Kidney (tissue), 13 donors: ENCODE measurements at regions not wholly inside any gene's neighbourhood (a gene's known extent, or its start where the extent isn't known, plus 50 kb on each side); places are given as distances from the start of the nearest gene placed in this dataset.
A peak's percentile ranks its signal among the peaks of the same experiment; 100 is the strongest.

Experiments used
- DNase-seq, 5 donors: peaks; one replicate each; pipeline ENCODE4 v3.0.0-alpha.2; 2013 to 2020
- FAIRE-seq: peaks from 2 replicates; lab custom pipeline; 2012; peaks lifted over from hg19 to GRCh38; lab: Jason Lieb, UNC
- H3K27ac ChIP-seq, 2 donors: one replicate each; pipeline ENCODE4 v1.7.0; 2013; ENCODE audit warnings: low read depth in 2 of 2, low read length in 2 of 2, inconsistent platforms in 1 of 2
- H3K27me3 ChIP-seq: one replicate; pipeline ENCODE4 v1.7.1; 2013; ENCODE audit warnings: low read length, inconsistent platforms; ENCODE audit not compliant: control insufficient read depth, insufficient read depth
- H3K36me3 ChIP-seq, 3 donors: one replicate each; pipeline versions ENCODE4 v1.7.0 to v1.7.1; 2013; ENCODE audit warnings: low read length in 3 of 3, control low read depth in 1 of 3, inconsistent platforms in 1 of 3; ENCODE audit not compliant: insufficient read depth in 3 of 3, control insufficient read depth in 2 of 3
- H3K4me1 ChIP-seq, 3 donors: one replicate each; pipeline versions ENCODE4 v1.7.0 to v1.7.1; 2013; ENCODE audit warnings: low read length in 3 of 3, inconsistent platforms in 1 of 3, low read depth in 1 of 3; ENCODE audit not compliant: control insufficient read depth in 2 of 3, insufficient read depth in 2 of 3
- H3K4me3 ChIP-seq, 3 donors: one replicate each; pipeline versions ENCODE4 v1.7.0 to v1.8.1; 2013; ENCODE audit warnings: low read length in 3 of 3, control low read depth in 1 of 3, inconsistent platforms in 1 of 3
- H3K9ac ChIP-seq, 3 donors: one replicate each; pipeline versions ENCODE4 v1.7.0 to v1.7.1; 2013; ENCODE audit warnings: low read length in 3 of 3, control low read depth in 1 of 3, inconsistent platforms in 1 of 3
- H3K9me3 ChIP-seq, 3 donors: one replicate each; pipeline versions ENCODE4 v1.7.0 to v1.7.1; 2013; ENCODE audit warnings: low read length in 3 of 3, control low read depth in 1 of 3, inconsistent platforms in 1 of 3; ENCODE audit not compliant: control insufficient read depth in 2 of 3, insufficient read depth in 1 of 3
- CTCF ChIP-seq: IDR thresholded peaks from 3 replicates; pipeline ENCODE4 v1.5.1; 2012; ENCODE audit warnings: mild to moderate bottlenecking, moderate library complexity, borderline replicate concordance; ENCODE audit not compliant: insufficient read depth; ENCODE audit errors: extremely low read depth
- intact Hi-C: fragments of 100-400 bp; cut with DNase I; formaldehyde crosslinking; loops from one replicate; pipeline ENCODE4 v1.11.1; 2022
- donor health status: control.
- donor health status: control.
- donor health status: control.
- donor health status: control.
- donor health status: control.
- donor health status: DM: yes; HTN: yes; CAD: no.
- donor health status: Normal renal cell carcinoma (clear cell type).

DNA sequence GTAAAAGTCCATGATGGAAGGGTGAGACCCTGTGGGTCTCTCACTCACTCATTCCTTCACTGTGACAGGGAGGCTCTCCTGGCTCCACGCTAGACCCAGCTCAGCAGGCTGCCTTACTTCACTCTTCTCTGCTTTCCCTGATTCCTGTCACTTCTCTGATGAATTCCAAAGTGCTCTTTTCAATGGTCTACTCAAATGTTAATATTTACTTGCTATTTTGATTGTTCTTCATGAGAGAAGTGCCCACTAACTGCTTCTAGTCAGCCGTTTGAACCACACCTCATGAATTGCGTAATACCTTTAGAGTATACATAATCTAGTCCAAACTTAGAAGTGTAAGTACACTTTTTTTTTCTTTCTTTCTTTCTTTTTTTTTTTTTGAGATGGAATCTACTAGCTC is 1350.2 kb upstream of the RAG2 start:
- no peak for TF ChIP-seq CTCF
- DNase-seq = no peak
- Histone ChIP-seq H3K36me3 (no peaks in the 10 kb centered on the region), H3K27me3 (no peaks in the 10 kb centered on the region), H3K4me3 (no peak overlapping the region), H3K27ac (no peak overlapping the region), H3K4me1 (no peaks in the 10 kb centered on the region), H3K9me3 (no peaks in the 10 kb centered on the region), H3K9ac (no peak overlapping the region)
- intact Hi-C loops = no loop called here
- FAIRE-seq = no peak

DNA sequence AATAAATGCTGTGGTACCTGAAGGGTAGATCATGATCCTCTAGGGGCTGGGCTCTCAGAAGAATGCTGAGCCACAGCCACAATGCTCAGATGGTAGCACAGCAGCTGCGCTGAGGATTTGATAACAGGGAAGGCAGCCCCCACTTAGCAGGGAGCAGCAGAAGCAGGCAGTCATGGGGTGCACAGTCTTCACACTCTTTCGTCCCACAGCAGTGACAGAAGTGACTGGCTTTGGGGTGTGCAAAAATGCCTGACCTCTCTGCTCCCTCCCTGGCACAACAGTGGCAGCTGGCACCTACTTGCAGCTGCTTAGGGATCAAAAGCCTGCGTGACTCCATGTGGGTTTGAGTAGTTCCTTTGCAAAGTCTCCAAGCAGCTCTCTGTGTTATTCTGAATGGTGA is 1349.8 kb upstream of the RAG2 start:
- H3K4me1 ChIP-seq = no peaks in the 10 kb centered on the region

DNA sequence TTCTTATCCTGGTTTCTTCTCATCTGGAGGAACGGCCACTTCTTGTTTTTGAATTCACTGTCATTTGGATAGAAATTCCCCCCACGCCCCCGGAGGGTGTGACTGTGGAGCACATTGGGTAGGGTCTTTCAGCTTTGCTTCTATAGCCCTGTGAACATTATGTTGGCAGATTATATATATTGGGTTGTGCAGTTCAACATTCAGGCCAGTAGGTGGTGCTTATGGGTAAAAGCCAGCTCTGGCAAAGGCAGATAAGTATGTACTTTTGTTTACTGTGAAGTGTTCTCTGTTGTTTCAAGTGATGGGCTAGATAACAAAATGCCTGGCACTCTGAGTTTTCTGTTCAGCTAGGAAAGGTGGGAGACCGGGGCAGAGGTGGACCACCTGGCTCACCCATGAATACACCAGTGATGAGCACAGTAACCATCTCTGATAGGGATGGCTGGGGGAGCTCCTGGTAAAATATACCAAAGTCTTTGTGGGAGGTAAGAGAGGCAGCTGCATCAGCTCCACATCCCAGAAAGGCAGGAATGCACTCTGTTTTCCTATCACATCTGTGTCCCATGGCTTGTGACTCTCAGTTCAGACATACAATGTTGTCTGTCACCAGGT is 1348.2 kb upstream of the RAG2 start:
- Histone ChIP-seq H3K9ac (no peak overlapping the region), H3K27ac (no peak overlapping the region), H3K4me3 (no peak overlapping the region), H3K4me1 (no peaks in the 10 kb centered on the region), H3K36me3 (no peaks in the 10 kb centered on the region), H3K27me3 (no peaks in the 10 kb centered on the region), H3K9me3 (no peaks in the 10 kb centered on the region)
- TF ChIP-seq CTCF = peak; percentile 68
- DNase-seq = peak in 3 of 5 donors; percentile 27 to 46 (median 36)
- intact Hi-C loops = no loop called here
- FAIRE-seq = no peak

More for the DNA sequence above, 1349.8 kb upstream of the RAG2 start:
- intact Hi-C loops = no loop called here
- no peak for DNase-seq
- Histone ChIP-seq H3K4me3 (no peak overlapping the region), H3K9ac (no peak overlapping the region), H3K27ac (no peak overlapping the region), H3K27me3 (no peaks in the 10 kb centered on the region), H3K9me3 (no peaks in the 10 kb centered on the region), H3K36me3 (no peaks in the 10 kb centered on the region)
- FAIRE-seq = no peak
- no peak for TF ChIP-seq CTCF

GRCh38 chr11:37942081-37942480 is 1344.0 kb upstream of the RAG2 start:
- no peak for TF ChIP-seq CTCF
- intact Hi-C loops = no loop called here
- no peak for FAIRE-seq

More at GRCh38 chr11:37942081-37942480, 1344.0 kb upstream of the RAG2 start:
- no peak overlapping the region for H3K4me3 ChIP-seq
- H3K27me3 ChIP-seq = no peaks in the 10 kb centered on the region
- H3K9ac ChIP-seq = no peak overlapping the region
- H3K4me1 ChIP-seq = no peaks in the 10 kb centered on the region
- DNase-seq = no peak
- H3K36me3 ChIP-seq = no peaks in the 10 kb centered on the region
- no peaks in the 10 kb centered on the region for H3K9me3 ChIP-seq
- H3K27ac ChIP-seq = no peak overlapping the region
